Astrocyte (in vitro differentiated cells and primary cell): ENCODE measurements at regions not wholly inside any gene's neighbourhood (a gene's known extent, or its start where the extent isn't known, plus 50 kb on each side); places are given as distances from the start of the nearest gene placed in this dataset.

Source experiments
- EZH2 ChIP-seq: IDR thresholded peaks from 2 replicates; pipeline ENCODE4 v1.6.1; 2012; ENCODE audit warnings: mild to moderate bottlenecking, low read length, inconsistent platforms; ENCODE audit not compliant: insufficient read depth
- TF ChIP-seq, protein P1 (sequence below): IDR thresholded peaks from 2 replicates; pipeline ENCODE4 v1.5.1; 2011; ENCODE audit warnings: low read depth, mild to moderate bottlenecking, inconsistent platforms, low read length, moderate library complexity; ENCODE audit not compliant: insufficient read depth

DNA sequence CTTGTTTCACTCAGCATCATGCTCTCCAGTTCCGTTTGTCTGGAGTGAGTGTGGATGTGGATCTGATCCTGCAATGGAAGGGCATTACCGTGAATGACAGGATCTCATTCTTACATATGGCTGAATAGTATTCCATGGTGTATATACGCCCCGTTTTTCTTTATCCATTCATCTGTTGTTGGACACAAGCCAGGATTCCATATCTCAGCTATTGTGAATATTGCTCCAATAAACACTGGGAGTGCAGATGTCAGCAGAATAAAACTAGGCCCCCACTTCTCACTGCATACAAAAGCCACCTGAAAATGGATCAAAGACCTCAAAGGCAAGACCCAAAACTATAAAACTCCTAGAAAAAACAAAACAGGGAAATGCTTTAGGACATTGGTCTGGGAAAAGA, 120.3 kb upstream of the TMPRSS2 start:
- TF ChIP-seq, protein P1, sequence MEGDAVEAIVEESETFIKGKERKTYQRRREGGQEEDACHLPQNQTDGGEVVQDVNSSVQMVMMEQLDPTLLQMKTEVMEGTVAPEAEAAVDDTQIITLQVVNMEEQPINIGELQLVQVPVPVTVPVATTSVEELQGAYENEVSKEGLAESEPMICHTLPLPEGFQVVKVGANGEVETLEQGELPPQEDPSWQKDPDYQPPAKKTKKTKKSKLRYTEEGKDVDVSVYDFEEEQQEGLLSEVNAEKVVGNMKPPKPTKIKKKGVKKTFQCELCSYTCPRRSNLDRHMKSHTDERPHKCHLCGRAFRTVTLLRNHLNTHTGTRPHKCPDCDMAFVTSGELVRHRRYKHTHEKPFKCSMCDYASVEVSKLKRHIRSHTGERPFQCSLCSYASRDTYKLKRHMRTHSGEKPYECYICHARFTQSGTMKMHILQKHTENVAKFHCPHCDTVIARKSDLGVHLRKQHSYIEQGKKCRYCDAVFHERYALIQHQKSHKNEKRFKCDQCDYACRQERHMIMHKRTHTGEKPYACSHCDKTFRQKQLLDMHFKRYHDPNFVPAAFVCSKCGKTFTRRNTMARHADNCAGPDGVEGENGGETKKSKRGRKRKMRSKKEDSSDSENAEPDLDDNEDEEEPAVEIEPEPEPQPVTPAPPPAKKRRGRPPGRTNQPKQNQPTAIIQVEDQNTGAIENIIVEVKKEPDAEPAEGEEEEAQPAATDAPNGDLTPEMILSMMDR, result no peak
- TF ChIP-seq EZH2, result no peak
